ENCODE measurements at regions not wholly inside any gene's neighbourhood (a gene's known extent, or its start where the extent isn't known, plus 50 kb on each side); places are given as distances from the start of the nearest gene placed in this dataset.

- Histone ChIP-seq H3K4me3 (no peak overlapping the region), H3K27ac (ENCODE audit: extremely low read depth, low read depth, low read length) (no peak overlapping the region), H3K4me1 (replicated peaks in 1 of 2; ENCODE audit: control insufficient read depth in 2 of 2, insufficient read depth in 2 of 2, low read length in 2 of 2) (no peaks in the 10 kb centered on the region), H2AFZ (ENCODE audit: low read depth, low read length) (no peak overlapping the region), H3K79me2 (ENCODE audit: control insufficient read depth, insufficient read depth, low read length) (no peaks in the 10 kb centered on the region), H3K9me1 (ENCODE audit: control insufficient read depth, insufficient read depth, low read length) (no peaks in the 10 kb centered on the region), H3K9ac (ENCODE audit: insufficient read depth in 1 of 2, low read depth in 2 of 2, low read length in 2 of 2) (no peak overlapping the region), H3K9me3 (replicated peaks; ENCODE audit: control insufficient read depth, insufficient read depth, low read depth, low read length) (no peaks in the 10 kb centered on the region), H3K27me3 (ENCODE audit: control insufficient read depth in 2 of 2, insufficient read depth in 2 of 2, low read length in 2 of 2) (no peaks in the 10 kb centered on the region), H3K4me2 (ENCODE audit: insufficient read depth, low read length) (no peak overlapping the region), H3K36me3 (ENCODE audit: control insufficient read depth, insufficient read depth, low read length) (no peaks in the 10 kb centered on the region), H4K20me1 (replicated peaks; ENCODE audit: control insufficient read depth, insufficient read depth, low read length) (no peaks in the 10 kb centered on the region)
- no peak for ATAC-seq
- POLR2A ChIA-PET = no interaction called here
- 0% methylated on average over 5 of the region's 5 CpGs for WGBS (ENCODE audit: insufficient coverage, low coverage, missing lambda C conversion rate)
- DNase-seq (ENCODE audit: extremely low read depth in 1 of 4, low spot score in 3 of 4) = no peak
- no peak for FAIRE-seq
- in situ Hi-C loops (cut with MboI) (no loop called here), intact Hi-C loops (cut with micrococcal nuclease) (loop anchor here (2.0 to 5.0 kb wide), 2 partner anchors 470 to 576 kb away; no protein-coding TSS in a partner anchor)
- BruUV-seq (replicated peaks) = no TSS peak
- CTCF ChIA-PET (ENCODE audit: low intra/inter-chr PET ratio) = interaction anchor here (1.0 kb wide), 1 partner anchor 471 kb away, joined by 3 read pairs; no protein-coding TSS in a partner anchor
- TF ChIP-seq PYGO2 (tag; IDR thresholded peaks at IDR 0.05) (no peak), ZNF134 (CRISPR knock-in tag; conservative IDR thresholded peaks at IDR 0.05) (no peak), ESRRB (CRISPR knock-in tag; IDR thresholded peaks at IDR 0.05; ENCODE audit: borderline replicate concordance) (no peak), TEAD4 (IDR thresholded peaks at IDR 0.05; ENCODE audit: low read length) (no peak), TEAD4 (CRISPR knock-in tag; IDR thresholded peaks at IDR 0.05; ENCODE audit: borderline replicate concordance) (no peak), ZNF561 (CRISPR knock-in tag; conservative IDR thresholded peaks at IDR 0.05) (no peak), ZNF324 (CRISPR knock-in tag; IDR thresholded peaks at IDR 0.05) (no peak), ID3 (CRISPR knock-in tag; IDR thresholded peaks at IDR 0.05) (no peak), ID3 (tag; IDR thresholded peaks at IDR 0.05) (no peak), DPF2 (IDR thresholded peaks at IDR 0.05) (no peak), TFAM (CRISPR knock-in tag; conservative IDR thresholded peaks at IDR 0.05) (no peak), EWSR1 (IDR thresholded peaks at IDR 0.05; ENCODE audit: borderline replicate concordance, low read depth, partially characterized antibody) (no peak), POLR2A (conservative IDR thresholded peaks at IDR 0.05) (no peak), SP2 (IDR thresholded peaks at IDR 0.05; ENCODE audit: extremely low read depth, low read depth, low read length, poor library complexity, severe bottlenecking) (no peak)
Observed at GRCh38 chr2:7673101-7673500, 755.9 kb downstream of the RNF144A start.

Measured in K562 (cell line).